ENCODE measurements at regions not wholly inside any gene's neighbourhood (a gene's known extent, or its start where the extent isn't known, plus 50 kb on each side); places are given as distances from the start of the nearest gene placed in this dataset.

- TF ChIP-seq CTCF (IDR thresholded peaks at IDR 0.05) (no peak), POLR2A (IDR thresholded peaks at IDR 0.05) (no peak), EP300 (IDR thresholded peaks at IDR 0.05) (no peak)
These were observed 345.7 kb upstream of the SATB1 start for GRCh38 chr3:18770800-18771199.

Data from ovary (tissue), 3 donors.